Common myeloid progenitor, CD34-positive (primary cell): ENCODE measurements at regions not wholly inside any gene's neighbourhood (a gene's known extent, or its start where the extent isn't known, plus 50 kb on each side); places are given as distances from the start of the nearest gene placed in this dataset.
"Not testable (repeated sequence)": the region's sequence is repeated elsewhere in the genome, so short reads cannot be mapped to it uniquely, and the experiment has no call there.

ENCODE experiments used
- CTCF ChIA-PET: fragments of 350-600 bp; sonication (Branson Sonifier 250); formaldehyde crosslinking; loops from one replicate; lab custom pipeline; 2021; ENCODE audit warnings: antibody characterized with exemption; lab: Charles Lee
- POLR2A ChIA-PET: fragments of 350-600 bp; sonication (Branson Sonifier 250); formaldehyde crosslinking; loops from one replicate; lab custom pipeline; 2021; ENCODE audit warnings: antibody characterized with exemption; lab: Charles Lee
- DNase-seq, 3 donors: peaks; one replicate each; pipeline versions ENCODE4 v3.0.0 to v3.0.0-alpha.2; 2013
- H3K27ac ChIP-seq, 2 experiments: 1 replicate in 1 of 2; 2 replicates in 1 of 2; pipeline ENCODE4 v1.7.0; 2013; ENCODE audit warnings: inconsistent platforms in 2 of 2, low read length in 2 of 2, mild to moderate bottlenecking in 2 of 2, low read depth in 1 of 2, moderate library complexity in 1 of 2; ENCODE audit not compliant: severe bottlenecking in 2 of 2, insufficient read depth in 1 of 2, poor library complexity in 1 of 2
- H3K27me3 ChIP-seq, 5 experiments: replicated peaks in 2 of 5; 1 replicate in 3 of 5; 2 replicates in 2 of 5; pipeline versions ENCODE4 v1.6.1 to v1.7.0; 2013; ENCODE audit warnings: low read length in 4 of 5, mild to moderate bottlenecking in 2 of 5, moderate library complexity in 2 of 5, inconsistent platforms in 1 of 5; ENCODE audit not compliant: insufficient read depth in 5 of 5, control insufficient read depth in 4 of 5
- H3K36me3 ChIP-seq, 4 experiments: 1 replicate in 2 of 4; 2 replicates in 2 of 4; pipeline versions ENCODE4 v1.6.1 to v1.7.0; 2013; ENCODE audit warnings: low read length in 3 of 4, control low read depth in 1 of 4, mild to moderate bottlenecking in 1 of 4; ENCODE audit not compliant: control insufficient read depth in 4 of 4, insufficient read depth in 4 of 4
- H3K4me1 ChIP-seq, 4 experiments: 1 replicate in 3 of 4; 2 replicates in 1 of 4; pipeline versions ENCODE4 v1.6.1 to v1.7.1; 2013; ENCODE audit warnings: low read length in 3 of 4, mild to moderate bottlenecking in 3 of 4, control low read depth in 1 of 4, inconsistent platforms in 1 of 4, moderate library complexity in 1 of 4; ENCODE audit not compliant: control insufficient read depth in 4 of 4, insufficient read depth in 4 of 4; ENCODE audit errors: control extremely low read depth in 1 of 4
- H3K4me3 ChIP-seq, 7 experiments: 1 replicate in 4 of 7; 2 replicates in 3 of 7; pipeline versions ENCODE4 v1.5.1 to v1.7.0; 2013; ENCODE audit warnings: mild to moderate bottlenecking in 7 of 7, low read length in 6 of 7, moderate library complexity in 6 of 7, inconsistent platforms in 2 of 7, low read depth in 2 of 7, control low read depth in 1 of 7; ENCODE audit not compliant: insufficient read depth in 4 of 7, control insufficient read depth in 1 of 7; ENCODE audit errors: extremely low read depth in 1 of 7
- H3K9me3 ChIP-seq, 5 experiments: 1 replicate in 4 of 5; 2 replicates in 1 of 5; pipeline versions ENCODE4 v1.6.1 to v1.7.1; 2013; ENCODE audit warnings: low read length in 4 of 5, mild to moderate bottlenecking in 2 of 5, inconsistent platforms in 1 of 5, low read depth in 1 of 5, moderate library complexity in 1 of 5; ENCODE audit not compliant: control insufficient read depth in 4 of 5, insufficient read depth in 2 of 5; ENCODE audit errors: control extremely low read depth in 1 of 5
- WGBS: methylation state at CpG from one replicate; pipeline ENCODE4 v1.1.5; 2013; ENCODE audit not compliant: insufficient coverage; 5-methylcytosine and 5-hydroxymethylcytosine counted together

DNA sequence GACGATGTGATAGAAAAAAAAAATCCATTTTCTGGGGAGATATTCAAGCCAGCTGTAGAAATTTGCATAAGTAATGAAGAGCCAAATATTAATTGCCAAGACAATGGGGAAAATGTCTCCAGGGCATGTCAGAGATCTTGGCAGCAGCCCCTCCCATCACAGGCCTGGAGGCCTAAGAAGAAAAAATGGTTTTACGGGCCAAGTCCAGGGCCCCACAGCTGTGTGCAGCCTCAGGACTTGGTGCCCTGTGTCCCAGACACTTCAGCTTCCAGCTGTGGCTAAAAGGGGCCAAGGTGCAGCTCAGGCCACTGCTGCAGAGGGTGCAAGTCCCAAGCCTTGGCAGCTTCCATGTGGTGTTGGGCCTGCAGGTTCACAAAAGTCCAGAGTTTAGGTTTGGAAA is 83.4 kb downstream of the TBX3 start:
- H3K27me3 ChIP-seq, POLR2A ChIA-PET, H3K27ac ChIP-seq, CTCF ChIA-PET, H3K9me3 ChIP-seq, H3K36me3 ChIP-seq, H3K4me1 ChIP-seq, DNase-seq, H3K4me3 ChIP-seq: not testable (repeated sequence)
- 100% methylated on average over 2 of the region's 2 CpGs for WGBS

DNA sequence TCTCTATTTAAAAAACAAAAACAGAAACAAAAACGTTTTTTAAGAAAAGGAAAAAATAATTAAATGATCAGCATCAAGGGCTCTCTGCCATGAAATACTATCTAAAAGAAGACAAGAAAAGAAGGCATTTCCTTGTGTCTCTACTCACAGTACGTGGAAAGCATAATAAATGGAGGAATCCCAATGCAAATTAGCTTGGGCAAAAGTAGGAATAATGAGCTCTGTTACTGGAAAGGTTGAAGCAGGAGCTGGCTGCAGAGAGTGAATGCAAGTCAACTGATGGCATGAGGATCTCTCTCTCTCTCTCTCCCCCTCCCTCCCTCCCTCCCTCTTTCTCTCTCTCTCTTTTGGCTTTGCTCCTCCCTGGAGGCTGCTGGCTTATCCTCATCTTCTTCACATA is 85.9 kb downstream of the TBX3 start:
- peaks cover 0 to 2% (median 0%) of the 10 kb centered on the region in 5 experiments for H3K27me3 ChIP-seq
- no CpG with 5 or more reads among the region's 2 CpGs for WGBS
- no peaks in the 10 kb centered on the region for H3K36me3 ChIP-seq
- H3K4me3 ChIP-seq = no peak overlapping the region
- H3K9me3 ChIP-seq = no peaks in the 10 kb centered on the region
- ChIA-PET POLR2A (no interaction called here), CTCF (no interaction called here)
- no peak for DNase-seq
- no peak overlapping the region for H3K27ac ChIP-seq
- no peaks in the 10 kb centered on the region for H3K4me1 ChIP-seq

DNA sequence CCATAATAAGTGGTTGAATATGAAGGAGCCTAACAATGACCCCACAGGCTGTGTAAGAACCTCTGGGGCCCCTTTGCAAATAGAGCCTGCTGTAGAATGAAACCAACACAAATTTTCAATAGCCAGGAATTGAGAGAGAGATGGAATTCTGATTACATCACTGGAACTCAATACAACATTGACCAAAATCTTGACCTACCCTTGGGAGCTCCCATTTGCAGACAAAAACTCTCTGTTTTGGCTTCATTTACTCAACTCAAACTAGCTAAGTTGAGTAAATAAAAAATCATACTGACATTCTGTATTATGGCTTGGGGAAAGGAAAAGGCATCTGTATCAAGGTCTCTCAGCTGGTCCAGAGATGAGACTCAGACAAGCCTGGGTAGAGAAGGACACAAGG is 91.0 kb downstream of the TBX3 start:
- DNase-seq = no peak
- Histone ChIP-seq H3K9me3 (peaks cover 0 to 5% (median 0%) of the 10 kb centered on the region in 5 experiments), H3K4me3 (no peak overlapping the region), H3K27ac (no peak overlapping the region), H3K36me3 (no peaks in the 10 kb centered on the region), H3K27me3 (peaks cover 0 to 4% (median 0%) of the 10 kb centered on the region in 5 experiments), H3K4me1 (no peaks in the 10 kb centered on the region)
- CTCF ChIA-PET = no interaction called here
- POLR2A ChIA-PET = no interaction called here

DNA sequence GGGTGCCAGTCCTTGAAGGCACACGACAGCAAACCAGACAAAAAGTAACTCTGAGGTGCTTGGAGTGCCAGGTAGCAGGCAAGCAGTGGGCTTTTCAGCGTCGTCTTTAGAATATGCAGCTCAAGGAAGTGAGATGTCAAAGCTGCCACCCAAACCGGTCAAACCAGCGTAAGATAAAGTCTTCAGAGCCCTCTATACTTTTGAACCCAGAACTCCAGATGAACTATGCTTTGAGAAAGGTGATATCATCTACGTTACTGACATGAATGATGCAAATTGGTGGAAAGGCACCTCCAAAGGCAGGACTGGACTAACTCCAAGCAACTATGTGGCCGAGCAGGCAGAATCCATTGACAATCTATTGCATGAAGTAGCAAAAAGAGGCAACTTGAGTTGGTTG is 95.9 kb downstream of the TBX3 start:
- POLR2A ChIA-PET = no interaction called here
- Histone ChIP-seq H3K9me3 (peaks cover 0 to 10% (median 3%) of the 10 kb centered on the region in 5 experiments), H3K4me3 (no peak overlapping the region), H3K36me3 (no peaks in the 10 kb centered on the region), H3K27ac (no peak overlapping the region), H3K4me1 (no peaks in the 10 kb centered on the region), H3K27me3 (peaks cover 0 to 4% (median 0%) of the 10 kb centered on the region in 5 experiments)
- 77% methylated on average over 6 of the region's 7 CpGs for WGBS
- CTCF ChIA-PET = no interaction called here
- DNase-seq = no peak

DNA sequence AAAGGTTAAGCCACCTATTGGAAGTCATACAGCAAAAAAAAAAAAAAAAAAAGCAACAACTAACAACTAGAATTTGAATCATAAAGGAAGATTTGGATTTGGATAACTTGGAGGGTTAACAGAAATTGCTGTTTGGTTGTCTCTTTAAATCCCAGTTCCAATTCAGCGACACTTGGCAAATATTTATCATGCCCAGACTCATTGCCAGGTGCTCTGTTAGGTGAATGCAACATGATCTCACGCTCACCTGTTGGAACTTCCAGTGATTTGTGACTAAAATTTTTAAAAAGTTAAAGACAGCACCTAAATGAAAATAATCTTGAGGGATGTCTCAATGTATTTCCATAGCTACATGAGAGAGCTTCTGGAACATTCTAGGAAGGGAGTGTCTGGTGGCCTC is 103.7 kb downstream of the TBX3 start:
- Histone ChIP-seq H3K27ac (no peak overlapping the region), H3K9me3 (peaks cover 0 to 4% (median 0%) of the 10 kb centered on the region in 5 experiments), H3K27me3 (no peaks in the 10 kb centered on the region), H3K36me3 (no peaks in the 10 kb centered on the region), H3K4me3 (no peak overlapping the region), H3K4me1 (no peaks in the 10 kb centered on the region)
- POLR2A ChIA-PET = no interaction called here
- CTCF ChIA-PET = no interaction called here
- no peak for DNase-seq
- 83% methylated on average over 2 of the region's 2 CpGs for WGBS

DNA sequence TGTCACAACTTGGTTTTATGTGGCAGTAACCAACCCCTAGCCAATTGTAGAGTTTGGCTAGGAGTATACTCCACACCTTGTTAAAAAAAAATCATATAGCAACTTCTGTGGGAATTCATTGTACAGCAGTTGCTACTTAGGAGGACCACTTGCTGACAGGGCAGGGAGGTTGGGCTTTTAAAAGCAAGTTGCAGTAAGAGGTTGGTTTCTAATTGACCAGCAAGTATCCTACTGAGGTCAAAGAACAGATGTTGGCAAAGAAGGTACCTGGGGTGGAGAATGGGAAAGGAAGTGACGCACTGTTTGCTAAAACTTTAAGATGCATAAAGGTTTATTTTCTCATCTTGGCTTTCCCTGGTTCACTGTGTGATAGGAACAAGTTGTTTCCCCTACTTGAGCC is 104.6 kb downstream of the TBX3 start:
- CTCF ChIA-PET = no interaction called here
- no peak overlapping the region for H3K4me3 ChIP-seq
- POLR2A ChIA-PET = no interaction called here
- no peak overlapping the region for H3K27ac ChIP-seq
- 100% methylated on average over 1 of the region's 1 CpG for WGBS
- H3K4me1 ChIP-seq = no peaks in the 10 kb centered on the region
- peaks cover 0 to 2% (median 0%) of the 10 kb centered on the region in 5 experiments for H3K9me3 ChIP-seq
- H3K36me3 ChIP-seq = no peaks in the 10 kb centered on the region
- no peak for DNase-seq
- H3K27me3 ChIP-seq = no peaks in the 10 kb centered on the region

DNA sequence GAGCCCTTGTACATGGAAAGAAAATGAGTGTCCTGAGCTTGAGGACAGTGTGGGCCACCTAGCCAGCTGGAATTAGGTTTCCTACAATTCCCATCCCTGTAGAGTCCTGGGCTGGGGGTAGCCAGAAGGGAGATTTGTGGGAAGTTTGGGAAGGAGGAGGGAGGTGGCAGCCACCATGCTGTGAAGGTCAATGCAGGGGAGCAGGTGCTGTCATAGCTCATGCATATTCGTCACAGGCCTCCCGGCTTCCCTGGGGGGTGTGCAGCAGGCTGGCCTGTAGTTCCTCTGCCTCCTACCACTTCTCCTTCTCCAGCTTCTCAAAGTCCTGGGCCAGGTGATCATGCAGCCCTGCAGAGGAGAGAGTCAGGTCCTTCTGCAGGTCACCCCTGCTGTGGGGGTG is 121.3 kb downstream of the TBX3 start:
- Histone ChIP-seq H3K36me3 (no peaks in the 10 kb centered on the region), H3K4me3 (no peak overlapping the region), H3K27me3 (peaks cover 0 to 5% (median 0%) of the 10 kb centered on the region in 5 experiments), H3K4me1 (no peaks in the 10 kb centered on the region), H3K27ac (no peak overlapping the region), H3K9me3 (no peaks in the 10 kb centered on the region)
- CTCF ChIA-PET = no interaction called here
- POLR2A ChIA-PET = no interaction called here
- 58% methylated on average over 2 of the region's 2 CpGs for WGBS
- no peak for DNase-seq
